ENCODE measurements at regions not wholly inside any gene's neighbourhood (a gene's known extent, or its start where the extent isn't known, plus 50 kb on each side); places are given as distances from the start of the nearest gene placed in this dataset.

DNA sequence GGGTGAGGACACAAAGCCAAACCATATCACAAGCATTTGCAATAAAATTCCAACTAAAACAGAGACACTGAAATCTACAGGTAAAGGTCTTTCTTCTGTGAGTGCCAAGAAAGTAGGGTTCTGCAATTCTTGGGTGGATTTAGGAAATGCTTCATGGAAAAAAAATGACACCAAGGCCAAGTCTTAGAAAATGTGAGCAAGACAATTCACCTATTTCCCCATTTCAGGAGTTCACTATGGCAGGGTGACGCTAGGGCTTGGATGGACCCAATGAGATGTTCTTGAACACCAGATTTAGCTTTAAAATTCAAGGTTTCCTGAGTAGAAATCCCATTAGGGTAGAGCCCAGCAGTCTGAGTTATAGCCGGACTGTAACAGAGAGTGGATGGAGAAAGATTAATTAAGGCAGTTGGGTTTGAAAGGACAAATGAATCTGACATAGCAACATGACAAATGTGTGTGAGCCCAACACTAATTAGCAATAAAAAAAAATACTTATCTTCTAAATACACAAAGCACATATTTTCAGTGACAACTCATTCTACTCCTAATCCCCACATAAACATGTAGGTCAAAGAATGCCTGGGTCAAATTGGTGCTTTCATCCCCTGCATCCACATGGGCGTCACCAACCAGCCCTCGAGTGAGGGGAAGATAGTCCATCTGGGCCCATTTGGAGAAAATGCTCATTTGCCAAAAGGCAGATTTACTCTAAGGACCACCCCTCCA is 180.4 kb upstream of the JARID2 start:
- TF ChIP-seq, protein P1, sequence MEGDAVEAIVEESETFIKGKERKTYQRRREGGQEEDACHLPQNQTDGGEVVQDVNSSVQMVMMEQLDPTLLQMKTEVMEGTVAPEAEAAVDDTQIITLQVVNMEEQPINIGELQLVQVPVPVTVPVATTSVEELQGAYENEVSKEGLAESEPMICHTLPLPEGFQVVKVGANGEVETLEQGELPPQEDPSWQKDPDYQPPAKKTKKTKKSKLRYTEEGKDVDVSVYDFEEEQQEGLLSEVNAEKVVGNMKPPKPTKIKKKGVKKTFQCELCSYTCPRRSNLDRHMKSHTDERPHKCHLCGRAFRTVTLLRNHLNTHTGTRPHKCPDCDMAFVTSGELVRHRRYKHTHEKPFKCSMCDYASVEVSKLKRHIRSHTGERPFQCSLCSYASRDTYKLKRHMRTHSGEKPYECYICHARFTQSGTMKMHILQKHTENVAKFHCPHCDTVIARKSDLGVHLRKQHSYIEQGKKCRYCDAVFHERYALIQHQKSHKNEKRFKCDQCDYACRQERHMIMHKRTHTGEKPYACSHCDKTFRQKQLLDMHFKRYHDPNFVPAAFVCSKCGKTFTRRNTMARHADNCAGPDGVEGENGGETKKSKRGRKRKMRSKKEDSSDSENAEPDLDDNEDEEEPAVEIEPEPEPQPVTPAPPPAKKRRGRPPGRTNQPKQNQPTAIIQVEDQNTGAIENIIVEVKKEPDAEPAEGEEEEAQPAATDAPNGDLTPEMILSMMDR (IDR thresholded peaks at IDR 0.05; ENCODE audit: insufficient read depth, low read depth, low read length) = no peak
- TF ChIP-seq EZH2 (IDR thresholded peaks at IDR 0.05; ENCODE audit: insufficient read depth, low read length) = no peak
